ENCODE measurements at regions not wholly inside any gene's neighbourhood (a gene's known extent, or its start where the extent isn't known, plus 50 kb on each side); places are given as distances from the start of the nearest gene placed in this dataset.

DNA sequence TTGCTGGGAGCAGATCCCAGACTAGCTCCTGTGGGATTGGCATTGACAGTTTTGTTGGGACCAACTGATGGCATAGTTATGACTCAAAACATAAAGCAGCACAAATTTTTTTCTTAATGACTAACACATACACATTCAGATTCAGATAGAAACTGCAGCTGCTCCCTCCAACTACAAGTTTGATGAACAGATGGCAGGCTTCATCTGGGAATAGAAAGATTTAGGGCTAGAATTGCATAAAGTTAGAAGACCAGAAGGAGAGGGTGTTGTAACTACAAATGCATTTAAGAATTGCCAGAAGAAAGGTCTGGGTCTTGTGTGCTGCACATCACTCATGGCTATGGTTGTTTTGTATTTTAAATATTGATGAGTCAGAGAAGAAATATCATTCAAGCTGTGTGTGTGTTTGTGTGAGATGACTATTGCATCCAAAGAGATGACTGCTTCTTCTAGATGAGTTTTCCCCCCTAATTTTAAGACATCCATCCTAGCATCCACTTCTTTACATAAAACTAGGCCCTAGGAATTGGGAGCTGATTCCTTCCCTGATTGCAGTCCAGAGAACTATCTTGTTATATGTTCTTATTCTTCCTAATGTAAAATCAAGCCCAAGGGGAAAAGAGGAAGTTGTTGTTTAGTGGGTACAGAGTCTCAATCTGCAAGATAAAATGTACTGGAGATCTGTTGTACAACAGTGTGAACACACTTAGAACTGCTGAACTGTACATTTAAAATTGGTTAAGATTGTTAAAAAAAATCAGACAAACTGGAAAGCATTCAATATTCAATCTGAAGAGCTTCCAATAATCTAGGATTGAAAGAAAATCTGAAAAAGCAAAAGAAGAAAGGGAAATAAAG, 175.1 kb downstream of the PARM1 start:
- H3K9me1 ChIP-seq (ENCODE audit: control insufficient read depth, insufficient read depth, low read length) = no peaks in the 10 kb centered on the region
- no peaks in the 10 kb centered on the region for H3K27me3 ChIP-seq (ENCODE audit: control insufficient read depth in 2 of 2, insufficient read depth in 2 of 2, low read length in 2 of 2)
- no peak overlapping the region for H2AFZ ChIP-seq (ENCODE audit: low read depth, low read length)
- ChIA-PET POLR2A (interaction anchor here (0.8 kb wide), 1 partner anchor 697 kb away, joined by 3 read pairs; no protein-coding TSS in a partner anchor), CTCF (ENCODE audit: low intra/inter-chr PET ratio) (no interaction called here)
- ATAC-seq = no peak
- no TSS peak for BruUV-seq (replicated peaks)
- no peak overlapping the region for H3K27ac ChIP-seq (ENCODE audit: extremely low read depth, low read depth, low read length)
- FAIRE-seq = no peak
- in situ Hi-C loops (cut with MboI) = no loop called here
- intact Hi-C loops (cut with micrococcal nuclease) = no loop called here
- H3K9ac ChIP-seq (ENCODE audit: insufficient read depth in 1 of 2, low read depth in 2 of 2, low read length in 2 of 2) = no peak overlapping the region
- no peak overlapping the region for H3K4me2 ChIP-seq (ENCODE audit: insufficient read depth, low read length)
- H3K36me3 ChIP-seq (ENCODE audit: control insufficient read depth, insufficient read depth, low read length) = no peaks in the 10 kb centered on the region
- H3K9me3 ChIP-seq (replicated peaks; ENCODE audit: control insufficient read depth, insufficient read depth, low read depth, low read length) = no peaks in the 10 kb centered on the region
- no peaks in the 10 kb centered on the region for H3K4me1 ChIP-seq (replicated peaks in 1 of 2; ENCODE audit: control insufficient read depth in 2 of 2, insufficient read depth in 2 of 2, low read length in 2 of 2)
- no peak for DNase-seq (ENCODE audit: extremely low read depth in 1 of 4, low spot score in 3 of 4)
- no peak overlapping the region for H3K4me3 ChIP-seq
- no peaks in the 10 kb centered on the region for H3K79me2 ChIP-seq (ENCODE audit: control insufficient read depth, insufficient read depth, low read length)
- no peaks in the 10 kb centered on the region for H4K20me1 ChIP-seq (replicated peaks; ENCODE audit: control insufficient read depth, insufficient read depth, low read length)
- TF ChIP-seq ZNF76 (CRISPR knock-in tag; IDR thresholded peaks at IDR 0.05; ENCODE audit: borderline replicate concordance) (no peak), SP2 (IDR thresholded peaks at IDR 0.05; ENCODE audit: extremely low read depth, low read depth, low read length, poor library complexity, severe bottlenecking) (no peak), POLR2H (tag; IDR thresholded peaks at IDR 0.05; ENCODE audit: low read depth) (no peak), FOXA1 (IDR thresholded peaks at IDR 0.05; ENCODE audit: borderline replicate concordance) (no peak), PTRF (tag; IDR thresholded peaks at IDR 0.05) (no peak), OTX1 (CRISPR knock-in tag; IDR thresholded peaks at IDR 0.05) (no peak), ESRRB (CRISPR knock-in tag; IDR thresholded peaks at IDR 0.05; ENCODE audit: borderline replicate concordance) (no peak), NR2C1 (IDR thresholded peaks at IDR 0.05) (no peak), NR2C1 (tag; IDR thresholded peaks at IDR 0.05) (no peak), ZFP36 (IDR thresholded peaks at IDR 0.05; ENCODE audit: low read depth, low read length, partially characterized antibody) (no peak), CHD1 (IDR thresholded peaks at IDR 0.05; ENCODE audit: low read length) (no peak), TRIM28 (IDR thresholded peaks at IDR 0.05) (no peak), NELFE (IDR thresholded peaks at IDR 0.05; ENCODE audit: insufficient read depth, insufficient read length) (no peak)
- TF ChIP-seq, protein P1, sequence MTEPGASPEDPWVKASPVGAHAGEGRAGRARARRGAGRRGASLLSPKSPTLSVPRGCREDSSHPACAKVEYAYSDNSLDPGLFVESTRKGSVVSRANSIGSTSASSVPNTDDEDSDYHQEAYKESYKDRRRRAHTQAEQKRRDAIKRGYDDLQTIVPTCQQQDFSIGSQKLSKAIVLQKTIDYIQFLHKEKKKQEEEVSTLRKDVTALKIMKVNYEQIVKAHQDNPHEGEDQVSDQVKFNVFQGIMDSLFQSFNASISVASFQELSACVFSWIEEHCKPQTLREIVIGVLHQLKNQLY (CRISPR knock-in tag; conservative IDR thresholded peaks at IDR 0.05) = no peak
- TF ChIP-seq, protein P2, sequence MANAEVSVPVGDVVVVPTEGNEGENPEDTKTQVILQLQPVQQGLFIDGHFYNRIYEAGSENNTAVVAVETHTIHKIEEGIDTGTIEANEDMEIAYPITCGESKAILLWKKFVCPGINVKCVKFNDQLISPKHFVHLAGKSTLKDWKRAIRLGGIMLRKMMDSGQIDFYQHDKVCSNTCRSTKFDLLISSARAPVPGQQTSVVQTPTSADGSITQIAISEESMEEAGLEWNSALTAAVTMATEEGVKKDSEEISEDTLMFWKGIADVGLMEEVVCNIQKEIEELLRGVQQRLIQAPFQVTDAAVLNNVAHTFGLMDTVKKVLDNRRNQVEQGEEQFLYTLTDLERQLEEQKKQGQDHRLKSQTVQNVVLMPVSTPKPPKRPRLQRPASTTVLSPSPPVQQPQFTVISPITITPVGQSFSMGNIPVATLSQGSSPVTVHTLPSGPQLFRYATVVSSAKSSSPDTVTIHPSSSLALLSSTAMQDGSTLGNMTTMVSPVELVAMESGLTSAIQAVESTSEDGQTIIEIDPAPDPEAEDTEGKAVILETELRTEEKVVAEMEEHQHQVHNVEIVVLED (CRISPR knock-in tag; IDR thresholded peaks at IDR 0.05) = no peak
- TF ChIP-seq, protein P3, sequence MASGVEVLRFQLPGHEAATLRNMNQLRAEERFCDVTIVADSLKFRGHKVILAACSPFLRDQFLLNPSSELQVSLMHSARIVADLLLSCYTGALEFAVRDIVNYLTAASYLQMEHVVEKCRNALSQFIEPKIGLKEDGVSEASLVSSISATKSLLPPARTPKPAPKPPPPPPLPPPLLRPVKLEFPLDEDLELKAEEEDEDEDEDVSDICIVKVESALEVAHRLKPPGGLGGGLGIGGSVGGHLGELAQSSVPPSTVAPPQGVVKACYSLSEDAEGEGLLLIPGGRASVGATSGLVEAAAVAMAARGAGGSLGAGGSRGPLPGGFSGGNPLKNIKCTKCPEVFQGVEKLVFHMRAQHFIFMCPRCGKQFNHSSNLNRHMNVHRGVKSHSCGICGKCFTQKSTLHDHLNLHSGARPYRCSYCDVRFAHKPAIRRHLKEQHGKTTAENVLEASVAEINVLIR (CRISPR knock-in tag; IDR thresholded peaks at IDR 0.05) = no peak
- TF ChIP-seq, protein P4, sequence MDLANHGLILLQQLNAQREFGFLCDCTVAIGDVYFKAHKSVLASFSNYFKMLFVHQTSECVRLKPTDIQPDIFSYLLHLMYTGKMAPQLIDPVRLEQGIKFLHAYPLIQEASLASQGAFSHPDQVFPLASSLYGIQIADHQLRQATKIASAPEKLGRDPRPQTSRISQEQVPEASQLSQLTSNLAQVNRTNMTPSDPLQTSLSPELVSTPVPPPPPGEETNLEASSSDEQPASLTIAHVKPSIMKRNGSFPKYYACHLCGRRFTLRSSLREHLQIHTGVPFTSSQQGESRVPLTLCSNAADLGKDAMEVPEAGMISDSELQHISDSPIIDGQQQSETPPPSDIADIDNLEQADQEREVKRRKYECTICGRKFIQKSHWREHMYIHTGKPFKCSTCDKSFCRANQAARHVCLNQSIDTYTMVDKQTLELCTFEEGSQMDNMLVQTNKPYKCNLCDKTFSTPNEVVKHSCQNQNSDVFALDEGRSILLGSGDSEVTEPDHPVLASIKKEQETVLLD (IDR thresholded peaks at IDR 0.05) = no peak
